ENCODE measurements at regions not wholly inside any gene's neighbourhood (a gene's known extent, or its start where the extent isn't known, plus 50 kb on each side); places are given as distances from the start of the nearest gene placed in this dataset.

DNA sequence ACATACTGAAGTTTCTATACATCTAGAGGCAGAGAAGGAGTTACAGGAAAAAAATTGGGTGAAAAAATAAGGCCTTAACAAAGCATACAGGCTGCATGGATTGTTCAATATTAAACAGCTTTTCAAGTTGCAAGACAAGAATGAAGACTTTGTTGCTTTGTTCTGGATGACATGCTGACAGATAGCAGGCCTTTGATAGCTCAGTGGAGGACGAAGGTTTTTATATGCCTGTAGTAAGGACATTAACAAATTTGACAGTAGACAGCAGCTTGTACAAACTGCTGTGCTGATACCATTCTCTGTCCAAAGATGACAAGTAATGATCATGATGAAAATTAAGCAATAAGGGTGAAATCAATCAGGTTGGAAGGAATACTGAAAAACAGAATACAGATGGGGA lies 309.9 kb downstream of the NKX6-1 start:
- Histone ChIP-seq H3K4me1 (ENCODE audit: insufficient read depth) (no peaks in the 10 kb centered on the region), H3K27ac (ENCODE audit: low read depth) (no peak overlapping the region), H3K4me3 (ENCODE audit: low read depth, low read length) (no peak overlapping the region), H3K36me3 (ENCODE audit: insufficient read depth) (peaks cover 3% of the 10 kb centered on the region)
- 23% methylated on average over 1 of the region's 1 CpG for WGBS
- no peak for DNase-seq (ENCODE audit: extremely low spot score)

DNA sequence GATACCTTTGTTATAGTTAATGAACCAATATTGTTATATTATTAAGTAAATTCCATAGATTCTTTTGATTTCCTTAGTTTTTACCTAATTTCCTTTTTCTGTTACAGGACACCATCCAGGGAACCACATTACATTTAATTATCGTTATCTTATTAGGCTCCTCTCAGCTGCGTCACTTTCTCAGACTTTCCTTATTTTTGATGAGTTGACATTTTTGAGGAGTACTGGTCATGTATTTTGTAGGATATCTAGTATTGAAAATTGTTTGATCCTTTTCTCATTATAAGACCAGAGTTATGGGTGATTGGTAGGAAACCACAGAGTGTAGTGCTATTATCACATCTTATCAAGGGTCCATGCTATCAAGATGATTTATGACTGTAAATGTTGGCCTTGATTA lies 319.7 kb downstream of the NKX6-1 start:
- no peak overlapping the region for H3K27ac ChIP-seq (ENCODE audit: low read depth)
- H3K4me3 ChIP-seq (ENCODE audit: low read depth, low read length): no peak overlapping the region
- H3K4me1 ChIP-seq (ENCODE audit: insufficient read depth): no peaks in the 10 kb centered on the region
- WGBS: 99% methylated on average over 2 of the region's 2 CpGs
- no peak for DNase-seq (ENCODE audit: extremely low spot score)
- H3K36me3 ChIP-seq (ENCODE audit: insufficient read depth): no peaks in the 10 kb centered on the region

DNA sequence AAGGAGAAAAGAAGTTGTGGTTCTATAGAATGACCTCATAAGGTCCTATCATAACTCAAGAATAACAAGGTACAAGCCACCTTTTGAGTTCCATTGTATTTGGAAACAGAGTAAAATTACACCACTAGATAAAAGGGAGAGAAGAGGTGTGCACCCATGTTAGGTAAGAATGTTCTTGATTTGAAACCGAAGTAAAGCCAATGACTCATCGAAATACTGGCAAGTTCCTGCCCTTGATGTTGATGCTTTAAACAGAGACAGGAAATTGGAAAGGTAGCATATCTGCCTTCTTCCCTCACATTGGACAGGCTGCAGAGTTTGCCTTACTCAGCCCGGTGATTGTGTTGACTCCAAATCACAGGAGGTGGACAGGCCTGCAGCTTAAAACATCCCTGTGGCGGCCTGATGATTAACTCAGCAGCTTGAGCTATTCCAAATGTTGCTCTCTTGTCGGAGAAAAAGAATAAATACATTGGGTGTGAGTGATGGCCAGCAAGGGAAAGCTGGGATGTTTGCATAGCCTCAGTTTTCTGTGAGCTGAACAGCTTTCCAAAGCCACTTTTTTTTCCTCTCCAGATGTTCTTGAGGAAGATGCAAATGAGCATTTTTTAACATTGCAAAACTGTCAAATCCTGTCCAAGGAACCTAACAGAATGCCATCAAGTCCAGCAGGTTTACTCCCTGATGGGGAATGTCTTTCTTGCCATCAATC lies 321.1 kb downstream of the NKX6-1 start:
- Histone ChIP-seq H3K4me3 (ENCODE audit: low read depth, low read length) (no peak overlapping the region), H3K4me1 (ENCODE audit: insufficient read depth) (no peaks in the 10 kb centered on the region), H3K27ac (ENCODE audit: low read depth) (no peak overlapping the region), H3K36me3 (ENCODE audit: insufficient read depth) (no peaks in the 10 kb centered on the region)
- 44% methylated on average over 5 of the region's 5 CpGs for WGBS
- no peak for DNase-seq (ENCODE audit: extremely low spot score)

DNA sequence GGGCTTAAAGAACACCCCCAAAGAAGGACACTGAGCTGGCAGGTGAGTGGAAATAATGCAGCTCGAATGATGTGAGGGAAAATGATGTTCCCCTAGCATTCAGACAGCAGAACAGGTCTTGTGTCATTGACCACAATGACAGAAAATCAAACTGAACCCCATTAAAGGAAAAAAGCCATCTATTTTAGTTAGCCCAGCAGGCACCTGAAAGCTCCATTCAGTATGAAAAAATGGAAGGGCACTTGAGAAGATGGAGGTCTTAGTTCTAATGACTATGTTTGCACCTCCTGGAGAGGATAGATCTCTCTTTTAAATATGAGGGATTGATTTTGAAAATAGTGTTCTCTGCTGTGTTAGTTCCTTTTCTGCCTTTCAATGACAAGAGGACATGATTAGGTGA lies 323.1 kb downstream of the NKX6-1 start:
- Histone ChIP-seq H3K4me3 (ENCODE audit: low read depth, low read length) (no peak overlapping the region), H3K27ac (ENCODE audit: low read depth) (no peak overlapping the region), H3K36me3 (ENCODE audit: insufficient read depth) (no peaks in the 10 kb centered on the region), H3K4me1 (ENCODE audit: insufficient read depth) (no peaks in the 10 kb centered on the region)
- WGBS: 38% methylated on average over 1 of the region's 1 CpG
- DNase-seq (ENCODE audit: extremely low spot score): no peak

DNA sequence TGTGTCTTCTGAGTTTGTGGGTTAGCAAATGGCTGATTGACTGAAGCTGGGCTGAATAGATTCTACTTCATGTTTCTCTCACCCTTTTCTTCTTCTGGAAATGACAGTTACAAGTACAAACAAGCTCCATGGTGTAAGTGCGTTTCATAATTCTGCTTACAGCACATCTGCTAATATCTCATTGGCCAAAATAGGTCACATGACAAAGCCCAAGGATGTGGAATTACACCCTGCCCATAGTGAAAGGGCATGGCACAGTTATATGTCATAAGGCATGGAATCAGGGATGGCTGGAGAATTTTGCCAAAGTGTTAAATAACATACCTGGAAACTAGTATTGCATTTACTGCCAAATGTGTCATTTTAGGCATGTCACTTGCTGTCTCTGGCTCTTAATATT lies 327.2 kb downstream of the NKX6-1 start:
- 89% methylated on average over 1 of the region's 1 CpG for WGBS
- Histone ChIP-seq H3K4me1 (ENCODE audit: insufficient read depth) (no peaks in the 10 kb centered on the region), H3K36me3 (ENCODE audit: insufficient read depth) (no peaks in the 10 kb centered on the region), H3K27ac (ENCODE audit: low read depth) (no peak overlapping the region), H3K4me3 (ENCODE audit: low read depth, low read length) (no peak overlapping the region)
- DNase-seq (ENCODE audit: extremely low spot score): no peak

DNA sequence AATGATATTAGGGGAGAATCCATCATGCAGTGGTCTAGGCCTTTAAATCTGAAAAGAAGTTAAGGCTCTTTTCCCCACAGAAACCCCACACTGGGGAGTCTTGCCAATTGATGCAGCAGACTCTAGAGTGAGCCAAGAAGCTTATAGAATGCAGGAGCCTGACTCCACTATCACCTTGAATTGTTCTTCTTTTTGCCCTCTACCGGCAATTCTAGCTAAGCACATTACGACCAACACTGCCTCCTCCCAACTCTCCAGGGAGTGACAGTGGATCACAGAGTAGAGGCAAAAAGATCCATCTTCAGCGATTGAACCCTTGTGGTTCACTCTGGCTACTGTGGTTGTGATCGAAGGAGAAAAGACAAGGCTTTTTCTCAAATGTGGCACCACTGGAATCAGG lies 331.5 kb downstream of the NKX6-1 start:
- Histone ChIP-seq H3K4me3 (ENCODE audit: low read depth, low read length) (no peak overlapping the region), H3K27ac (ENCODE audit: low read depth) (no peak overlapping the region), H3K36me3 (ENCODE audit: insufficient read depth) (no peaks in the 10 kb centered on the region), H3K4me1 (ENCODE audit: insufficient read depth) (no peaks in the 10 kb centered on the region)
- DNase-seq (ENCODE audit: extremely low spot score): no peak
- 41% methylated on average over 4 of the region's 4 CpGs for whole genome bisulfite sequencing

DNA sequence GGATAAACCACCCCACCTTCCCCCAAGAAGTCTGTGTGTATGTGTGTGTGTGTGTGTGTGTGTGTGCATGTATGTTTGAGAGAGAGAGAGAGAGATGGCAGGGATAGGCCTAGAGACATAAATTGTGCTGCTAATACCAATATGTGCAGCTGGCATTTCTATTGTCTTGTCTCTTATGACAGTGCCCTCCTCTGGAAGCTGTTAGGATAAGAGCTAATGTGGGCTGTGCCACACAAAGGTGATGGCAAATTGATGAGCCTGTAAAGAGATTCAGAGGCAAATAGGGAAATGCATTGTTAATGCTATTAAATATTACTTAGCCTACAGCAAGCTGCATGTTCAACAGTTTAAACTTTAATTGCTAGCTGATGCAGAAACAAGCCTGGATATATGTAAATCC lies 332.0 kb downstream of the NKX6-1 start:
- no peaks in the 10 kb centered on the region for H3K4me1 ChIP-seq (ENCODE audit: insufficient read depth)
- H3K27ac ChIP-seq (ENCODE audit: low read depth): no peak overlapping the region
- H3K4me3 ChIP-seq (ENCODE audit: low read depth, low read length): no peak overlapping the region
- no peaks in the 10 kb centered on the region for H3K36me3 ChIP-seq (ENCODE audit: insufficient read depth)
- DNase-seq (ENCODE audit: extremely low spot score): no peak

DNA sequence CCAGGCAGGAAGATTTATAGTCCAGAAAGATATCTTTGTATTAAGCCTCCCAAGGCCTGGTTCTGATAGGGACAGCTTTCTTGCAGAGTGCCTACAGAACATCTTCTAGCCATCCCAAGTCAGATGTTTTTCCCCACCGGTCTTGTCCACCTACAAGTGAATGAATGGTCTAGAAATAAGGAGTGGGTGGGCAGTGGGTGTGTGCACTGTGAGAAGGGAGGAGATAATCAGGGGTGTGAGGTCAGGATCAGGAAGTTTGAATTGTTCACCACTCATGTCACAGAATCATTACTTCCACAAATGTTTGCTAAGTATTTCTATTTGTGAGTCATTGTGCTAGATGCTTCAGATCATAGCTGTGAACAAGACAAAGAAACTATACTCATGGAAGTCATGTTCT lies 332.6 kb downstream of the NKX6-1 start:
- no peak for DNase-seq (ENCODE audit: extremely low spot score)
- no peaks in the 10 kb centered on the region for H3K36me3 ChIP-seq (ENCODE audit: insufficient read depth)
- no peaks in the 10 kb centered on the region for H3K4me1 ChIP-seq (ENCODE audit: insufficient read depth)
- H3K4me3 ChIP-seq (ENCODE audit: low read depth, low read length): no peak overlapping the region
- WGBS: 94% methylated on average over 1 of the region's 1 CpG
- no peak overlapping the region for H3K27ac ChIP-seq (ENCODE audit: low read depth)

DNA sequence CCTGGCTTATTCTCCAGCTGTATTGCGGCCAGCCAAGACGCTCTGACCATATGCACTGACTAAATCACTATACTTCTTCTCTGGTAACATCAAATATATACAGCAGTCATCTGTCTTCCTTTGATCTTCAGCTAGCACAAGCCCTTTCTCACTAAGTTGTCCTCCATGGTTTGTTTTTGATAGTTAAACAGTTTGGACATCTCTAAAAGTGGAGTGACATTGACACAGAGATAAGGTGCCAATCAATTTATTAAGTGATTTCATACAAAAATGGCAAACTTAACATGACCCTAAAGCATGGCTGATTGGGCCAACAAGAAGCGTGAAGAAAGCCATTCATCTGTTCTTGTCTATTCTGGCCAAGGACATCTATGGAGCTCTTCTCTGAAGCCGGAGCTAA lies 334.9 kb downstream of the NKX6-1 start:
- no peak for DNase-seq (ENCODE audit: extremely low spot score)
- H3K4me1 ChIP-seq (ENCODE audit: insufficient read depth): no peaks in the 10 kb centered on the region
- no peaks in the 10 kb centered on the region for H3K36me3 ChIP-seq (ENCODE audit: insufficient read depth)
- no peak overlapping the region for H3K4me3 ChIP-seq (ENCODE audit: low read depth, low read length)
- 77% methylated on average over 4 of the region's 4 CpGs for WGBS
- no peak overlapping the region for H3K27ac ChIP-seq (ENCODE audit: low read depth)

DNA sequence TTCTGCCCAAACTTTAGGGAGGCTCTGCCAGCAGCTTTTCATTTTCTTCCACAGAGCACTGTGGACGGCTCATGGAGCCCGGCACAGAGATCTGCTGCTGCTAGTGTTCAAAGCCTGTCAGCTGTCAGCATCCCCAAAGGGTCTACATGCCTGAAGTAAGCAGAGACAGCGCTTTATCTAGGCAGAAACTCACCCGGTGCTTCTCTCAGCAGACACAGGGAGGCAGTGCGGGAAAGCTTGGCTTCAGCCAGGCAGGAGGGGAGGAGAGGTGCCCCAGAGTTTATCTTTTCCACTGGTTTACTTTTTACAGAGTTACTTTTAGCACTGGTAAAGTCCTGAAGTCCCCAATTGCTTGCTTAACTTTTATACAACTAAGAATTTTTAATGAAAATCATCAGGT lies 339.3 kb downstream of the NKX6-1 start:
- Histone ChIP-seq H3K27ac (ENCODE audit: low read depth) (no peak overlapping the region), H3K4me1 (ENCODE audit: insufficient read depth) (no peaks in the 10 kb centered on the region)
- 8% methylated on average over 5 of the region's 5 CpGs for WGBS

DNA sequence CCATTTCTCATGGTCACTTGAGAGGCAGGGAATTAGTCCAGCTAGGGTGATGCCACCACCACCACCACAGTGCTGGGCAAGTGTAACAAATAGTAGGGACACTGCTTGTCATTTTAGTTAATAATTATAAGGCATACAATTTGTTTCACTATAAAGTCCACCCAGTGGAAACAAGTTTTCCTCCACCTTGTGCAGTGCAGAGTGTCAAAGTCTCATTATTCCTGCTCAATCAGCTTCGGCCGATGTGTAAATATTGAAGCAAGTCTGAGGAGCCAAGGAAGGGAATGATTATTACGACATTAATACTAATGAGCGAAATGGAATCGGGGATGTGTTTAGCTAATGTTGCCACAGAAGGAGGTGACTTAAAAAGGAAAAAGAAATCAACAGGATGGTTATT lies 340.4 kb downstream of the NKX6-1 start:
- Histone ChIP-seq H3K4me1 (ENCODE audit: insufficient read depth) (no peaks in the 10 kb centered on the region), H3K27ac (ENCODE audit: low read depth) (no peak overlapping the region), H3K4me3 (ENCODE audit: low read depth, low read length) (no peak overlapping the region), H3K36me3 (ENCODE audit: insufficient read depth) (no peaks in the 10 kb centered on the region)
- 86% methylated on average over 5 of the region's 5 CpGs for WGBS
- DNase-seq (ENCODE audit: extremely low spot score): no peak

More for the DNA sequence above, 339.3 kb downstream of the NKX6-1 start:
- DNase-seq (ENCODE audit: extremely low spot score): no peak
- no peaks in the 10 kb centered on the region for H3K36me3 ChIP-seq (ENCODE audit: insufficient read depth)
- no peak overlapping the region for H3K4me3 ChIP-seq (ENCODE audit: low read depth, low read length)

DNA sequence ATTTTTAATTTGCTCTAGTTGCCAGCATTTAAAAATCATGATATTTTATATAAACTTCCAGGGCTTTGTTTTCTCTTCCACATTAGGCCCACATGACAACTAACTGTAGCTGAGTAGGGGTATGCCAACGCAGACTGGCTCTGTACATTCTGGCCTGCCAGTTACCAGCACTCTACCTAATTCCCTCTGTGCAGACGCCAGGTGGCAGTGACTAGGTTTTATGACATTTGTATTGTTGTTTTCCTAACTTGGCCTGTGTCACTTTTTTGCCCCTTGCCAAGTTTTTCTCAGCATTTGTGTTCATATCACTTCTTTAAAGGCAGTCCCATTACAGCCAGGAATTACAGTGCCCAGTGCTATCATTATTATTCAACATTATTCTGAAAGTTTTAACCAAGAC lies 347.5 kb downstream of the NKX6-1 start:
- Histone ChIP-seq H3K27ac (ENCODE audit: low read depth) (no peak overlapping the region), H3K36me3 (ENCODE audit: insufficient read depth) (no peaks in the 10 kb centered on the region), H3K4me3 (ENCODE audit: low read depth, low read length) (no peak overlapping the region), H3K4me1 (ENCODE audit: insufficient read depth) (no peaks in the 10 kb centered on the region)
- no peak for DNase-seq (ENCODE audit: extremely low spot score)
- WGBS: 66% methylated on average over 2 of the region's 2 CpGs

DNA sequence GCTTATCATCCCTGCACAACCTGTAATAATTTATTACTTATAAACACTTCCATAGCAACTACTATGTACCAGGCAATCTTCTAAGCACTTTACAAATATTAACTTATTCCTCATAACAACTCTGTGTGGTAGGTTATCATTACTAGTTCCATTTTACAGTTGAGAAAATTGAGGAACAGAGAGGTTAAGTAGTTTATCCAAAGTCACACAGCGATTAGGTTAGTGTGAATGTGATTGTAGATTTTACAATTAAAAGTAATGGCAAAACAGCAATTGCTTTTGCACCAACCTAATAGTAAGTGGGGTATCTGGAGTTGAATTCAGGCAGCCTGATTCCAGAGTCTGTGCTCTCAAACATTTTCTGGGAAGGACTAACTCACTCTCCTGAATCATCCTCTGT lies 348.9 kb downstream of the NKX6-1 start:
- H3K27ac ChIP-seq (ENCODE audit: low read depth): no peak overlapping the region
- H3K4me3 ChIP-seq (ENCODE audit: low read depth, low read length): no peak overlapping the region
- no peaks in the 10 kb centered on the region for H3K36me3 ChIP-seq (ENCODE audit: insufficient read depth)
- DNase-seq (ENCODE audit: extremely low spot score): no peak
- no peaks in the 10 kb centered on the region for H3K4me1 ChIP-seq (ENCODE audit: insufficient read depth)
- 95% methylated on average over 1 of the region's 1 CpG for WGBS

DNA sequence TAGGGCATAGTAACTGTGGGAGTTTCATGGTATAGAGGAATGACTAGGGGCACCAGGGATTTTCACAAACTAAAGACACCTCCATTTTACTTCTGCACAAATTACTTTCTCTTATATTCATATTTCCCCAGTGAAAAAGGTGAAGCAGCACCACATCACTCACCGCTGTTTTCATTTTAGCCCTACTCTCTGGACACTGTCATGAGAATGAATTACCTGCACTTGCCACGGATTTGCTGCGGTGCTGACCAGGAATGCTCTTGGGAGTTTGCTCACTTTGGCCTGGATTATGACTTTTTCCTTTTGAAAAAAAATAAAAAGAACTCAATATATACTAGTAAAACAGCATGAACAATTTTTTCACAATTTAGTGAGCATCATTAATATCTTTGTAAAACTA lies 351.3 kb downstream of the NKX6-1 start:
- H3K36me3 ChIP-seq (ENCODE audit: insufficient read depth): no peaks in the 10 kb centered on the region
- DNase-seq (ENCODE audit: extremely low spot score): no peak
- no peak overlapping the region for H3K4me3 ChIP-seq (ENCODE audit: low read depth, low read length)
- 85% methylated on average over 3 of the region's 3 CpGs for WGBS
- no peaks in the 10 kb centered on the region for H3K4me1 ChIP-seq (ENCODE audit: insufficient read depth)
- H3K27ac ChIP-seq (ENCODE audit: low read depth): no peak overlapping the region
